ENCODE measurements at regions not wholly inside any gene's neighbourhood (a gene's known extent, or its start where the extent isn't known, plus 50 kb on each side); places are given as distances from the start of the nearest gene placed in this dataset.
"Not testable (repeated sequence)": the region's sequence is repeated elsewhere in the genome, so short reads cannot be mapped to it uniquely, and the experiment has no call there.

- peak; percentile 60 for DNase-seq
Observed at GRCh38 chr1:120357046-120357445, 57.8 kb upstream of the NBPF8 start.

DNA sequence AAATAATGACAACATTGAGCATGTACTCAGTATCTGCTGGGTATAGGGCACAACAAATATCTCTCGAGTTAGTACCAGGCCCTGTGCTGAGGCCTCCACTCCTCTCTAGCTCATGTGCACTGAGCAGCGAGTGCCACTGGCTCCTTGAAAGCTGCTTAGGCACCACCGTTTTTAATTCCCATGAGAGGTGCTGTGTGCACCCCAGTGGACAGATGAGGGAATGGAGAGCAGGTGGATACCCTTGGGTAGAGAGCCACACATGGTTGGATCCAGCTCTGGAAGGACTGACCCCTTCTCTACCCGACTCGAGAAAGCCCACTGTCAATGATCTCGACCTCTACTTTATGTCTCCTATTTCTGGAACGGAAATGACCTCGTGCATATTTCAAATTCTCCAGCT, 58.7 kb upstream of the NBPF8 start:
- DNase-seq: not testable (repeated sequence)

DNA sequence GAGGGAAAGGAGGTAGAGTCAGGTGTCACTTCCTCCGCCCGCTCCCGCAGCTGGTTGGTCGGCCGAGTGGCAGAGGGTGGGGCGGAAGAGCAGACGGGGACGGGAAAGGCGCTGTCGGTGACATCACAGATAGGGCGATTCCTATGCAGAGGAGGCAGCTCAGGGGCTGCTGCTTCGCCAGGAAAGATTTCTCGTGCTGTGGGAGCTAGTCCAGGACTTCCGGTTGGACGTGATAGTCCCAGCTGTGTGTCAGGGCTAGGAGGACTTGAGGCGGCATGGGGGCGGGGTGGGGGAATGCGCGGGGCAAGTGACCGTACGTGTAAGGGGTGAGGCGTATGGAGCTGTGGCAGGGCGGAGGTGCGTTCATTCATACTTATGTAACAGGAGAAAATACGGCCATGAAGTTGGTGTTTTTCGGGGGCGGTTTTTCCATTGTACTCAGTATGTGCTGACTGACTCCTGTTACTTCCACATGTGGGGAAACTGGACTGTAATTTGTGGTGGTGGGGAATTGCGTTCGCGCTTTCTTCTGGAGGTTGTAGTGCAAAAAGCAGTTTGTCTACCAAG, 60.1 kb upstream of the NBPF8 start:
- DNase-seq: peak; percentile 37

DNA sequence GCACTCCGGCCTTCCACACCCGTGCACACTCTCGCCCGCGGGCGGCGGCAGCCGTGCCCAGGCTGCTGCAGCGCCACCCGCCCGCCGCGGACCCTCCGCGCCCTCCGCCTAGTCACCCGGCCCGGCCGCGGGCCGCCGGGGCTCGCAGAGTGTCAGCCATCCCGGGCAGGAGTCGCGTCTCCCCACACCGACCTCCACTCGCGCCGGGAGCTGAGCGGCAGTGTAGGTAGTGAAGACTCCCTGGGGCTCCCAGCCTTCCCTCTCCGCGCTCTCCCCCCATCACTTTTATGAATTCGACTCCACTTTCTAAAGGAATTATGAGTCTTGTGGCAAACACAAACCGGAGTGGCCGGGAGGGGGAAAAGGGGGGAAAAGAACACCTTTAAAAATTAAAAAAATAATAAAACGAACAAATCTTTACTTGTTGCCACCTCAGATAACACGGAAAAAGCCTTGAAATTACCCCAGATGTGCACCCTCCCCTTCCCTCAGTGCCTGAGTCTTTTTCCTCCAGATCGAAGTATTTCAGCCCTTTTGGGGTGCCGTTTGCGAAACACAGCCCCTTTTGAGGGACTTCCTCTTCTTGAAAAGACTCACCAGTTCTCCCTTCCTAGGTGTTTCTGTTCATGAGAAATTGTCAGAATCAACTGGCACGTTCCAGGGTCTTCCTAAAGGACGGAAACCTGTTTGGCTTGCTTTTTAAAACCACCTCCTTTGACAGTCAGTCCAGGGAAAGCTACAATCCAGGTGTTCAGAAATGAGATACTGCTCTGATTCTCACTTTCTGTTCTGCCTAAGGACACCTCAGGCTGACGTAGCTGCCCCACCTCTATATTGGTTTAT, 72.4 kb upstream of the NBPF8 start:
- DNase-seq: peak; percentile 14

GRCh38 chr1:120341756-120342155, 73.1 kb upstream of the NBPF8 start:
- peak; percentile 2 for DNase-seq

GRCh38 chr1:120340838-120341751, 73.7 kb upstream of the NBPF8 start:
- peak; percentile 51 for DNase-seq

- not testable (repeated sequence) for DNase-seq
Observed at GRCh38 chr1:120315738-120316137, 99.1 kb upstream of the NBPF8 start.

GRCh38 chr1:120311930-120312329, 102.9 kb upstream of the NBPF8 start:
- not testable (repeated sequence) for DNase-seq

DNA sequence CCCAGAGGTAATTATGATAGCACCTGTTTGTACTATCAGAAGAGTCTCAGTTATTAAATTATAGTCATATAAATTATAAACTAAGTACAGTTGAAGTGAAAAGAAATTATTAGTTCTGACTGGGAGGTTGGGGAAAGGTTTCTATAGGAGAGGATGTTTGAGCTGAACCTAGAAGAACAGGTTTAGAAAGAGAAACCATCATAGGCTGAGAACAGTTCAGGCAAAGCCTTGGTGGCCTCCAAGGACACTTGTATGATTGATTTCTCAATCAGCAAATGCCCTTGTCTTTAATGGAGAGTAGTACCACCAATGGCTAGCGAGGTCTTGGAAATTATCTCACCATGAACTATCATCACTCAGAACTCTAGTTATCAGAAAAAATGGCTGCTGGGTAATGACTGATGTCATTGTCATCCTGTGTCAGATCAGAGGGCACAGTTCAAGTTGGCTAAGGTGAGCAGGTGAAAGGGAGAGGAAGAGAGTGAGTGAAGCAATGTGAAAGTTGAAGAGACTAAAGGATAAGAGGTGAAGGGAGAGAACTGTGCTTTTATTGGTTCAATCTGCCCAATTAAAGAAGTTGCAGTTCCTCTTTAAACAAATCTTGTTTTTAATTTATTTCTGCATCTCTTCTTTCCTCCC, 105.8 kb upstream of the NBPF8 start:
- not testable (repeated sequence) for DNase-seq

DNA sequence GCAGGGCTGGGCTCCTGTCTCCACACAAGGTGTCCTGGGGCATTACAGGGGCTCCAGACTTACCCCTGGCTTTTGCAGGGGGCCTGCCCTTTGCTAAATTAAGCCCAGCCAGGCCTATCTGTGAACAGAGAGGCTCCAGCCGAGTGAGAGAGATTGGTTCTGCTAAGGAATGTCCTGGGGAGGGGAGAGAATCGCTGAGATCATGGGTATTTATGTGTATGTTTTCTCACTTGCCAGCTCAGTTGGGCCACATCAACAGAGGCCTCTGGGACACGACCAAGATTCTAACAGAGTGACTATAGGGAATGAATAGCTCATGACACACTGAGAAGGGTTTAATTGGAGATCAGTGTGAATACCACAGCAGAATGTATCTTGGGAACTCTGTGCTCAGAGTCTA, 109.8 kb upstream of the NBPF8 start:
- DNase-seq: not testable (repeated sequence)

- not testable (repeated sequence) for DNase-seq
Observed at GRCh38 chr1:120304341-120304740, 110.5 kb upstream of the NBPF8 start.

- DNase-seq: not testable (repeated sequence)
Observed at GRCh38 chr1:120299433-120300057, 115.3 kb upstream of the NBPF8 start.

GRCh38 chr1:120298487-120298886, 116.3 kb upstream of the NBPF8 start:
- not testable (repeated sequence) for DNase-seq

DNA sequence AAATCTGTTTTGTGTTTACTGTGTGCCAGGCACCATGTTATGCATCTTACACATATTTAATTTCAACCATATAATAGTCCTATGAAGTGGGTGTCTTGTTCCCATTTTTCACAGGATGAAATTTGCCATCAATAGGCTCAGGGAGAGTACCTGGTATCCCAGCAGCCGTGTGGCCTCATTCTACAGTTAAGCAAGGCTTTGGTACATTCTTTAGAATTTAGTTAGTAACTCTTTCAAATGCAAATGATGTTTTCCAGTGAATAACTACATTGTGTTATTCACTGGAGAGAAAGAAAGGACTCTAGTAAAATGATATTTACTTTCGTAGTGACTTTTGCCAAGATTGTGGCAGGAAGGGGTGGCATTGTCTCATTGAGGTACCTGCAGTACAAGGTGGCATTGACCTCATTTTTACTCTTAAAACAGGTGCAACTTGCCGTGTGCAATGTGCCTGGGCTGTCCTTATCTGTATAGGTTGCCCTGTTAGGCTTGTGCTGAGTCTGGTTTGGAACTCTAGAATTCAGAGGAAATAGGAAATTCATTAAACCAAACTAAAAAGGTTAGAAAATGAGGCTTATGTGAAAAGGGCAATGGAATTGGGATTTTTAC, 117.4 kb upstream of the NBPF8 start:
- not testable (repeated sequence) for DNase-seq

DNA sequence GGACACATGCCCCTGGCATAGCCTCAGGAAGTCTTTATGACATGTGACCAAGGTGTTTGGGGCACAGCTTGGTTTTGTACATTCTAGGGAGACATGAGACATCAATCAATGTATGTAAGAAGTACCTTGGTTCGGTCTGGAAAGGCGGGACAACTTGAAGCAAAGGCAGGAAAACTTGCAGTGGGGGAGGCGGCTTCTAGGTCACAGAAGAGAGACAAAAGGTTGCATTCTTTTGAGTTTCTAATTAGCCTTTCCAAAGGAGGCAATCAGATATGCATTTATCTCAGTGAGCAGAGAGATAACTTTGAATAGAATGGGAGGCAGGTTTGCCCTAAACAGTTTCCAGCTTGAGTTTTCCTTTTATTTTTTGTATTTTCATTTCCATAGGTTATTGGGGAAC, 113.8 kb upstream of the SEC22B start:
- not testable (repeated sequence) for DNase-seq

- not testable (repeated sequence) for DNase-seq
Observed at GRCh38 chr1:120289601-120290074, 113.3 kb upstream of the SEC22B start.

DNA sequence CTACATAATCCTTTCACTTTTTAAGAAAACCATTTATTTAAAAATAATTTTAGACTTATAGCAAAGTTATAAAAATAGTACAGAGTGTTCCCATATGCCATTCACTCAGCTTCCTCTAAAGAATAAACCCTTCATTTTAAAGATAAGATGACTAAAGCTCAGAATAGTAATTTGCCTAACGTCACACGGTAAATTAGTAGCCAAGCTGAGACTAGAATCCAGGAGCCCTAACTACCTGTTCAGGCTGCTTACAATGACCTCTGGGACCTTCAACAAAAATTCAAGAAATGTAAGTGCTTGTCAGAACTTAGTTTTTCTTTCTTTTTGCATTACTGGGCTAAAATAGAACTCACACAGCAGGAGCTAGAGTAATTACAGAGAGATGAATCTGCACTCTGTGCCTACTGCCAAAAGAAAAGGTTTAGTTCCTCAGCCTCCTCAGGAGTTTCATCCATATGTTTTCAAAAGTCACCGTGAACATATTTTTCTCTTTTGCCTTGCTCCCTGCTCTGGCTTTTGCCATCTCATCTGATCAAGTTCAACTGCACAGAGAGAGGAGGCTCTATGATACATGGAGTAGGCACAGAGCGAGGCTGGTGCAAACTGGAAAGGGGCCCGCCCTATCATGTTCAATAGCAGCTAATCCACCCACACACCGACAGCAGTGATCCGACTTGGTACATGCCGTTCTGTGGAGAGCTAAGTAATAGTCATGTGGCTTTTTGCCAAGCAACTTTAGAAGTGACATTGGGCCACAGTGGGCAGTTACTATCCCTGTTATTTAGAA, 112.7 kb upstream of the SEC22B start:
- DNase-seq: not testable (repeated sequence)

- not testable (repeated sequence) for DNase-seq
Observed at GRCh38 chr1:120288167-120288566, 111.8 kb upstream of the SEC22B start.

- DNase-seq: not testable (repeated sequence)
Observed at GRCh38 chr1:120282744-120283464, 106.6 kb upstream of the SEC22B start.

GRCh38 chr1:120278259-120278610, 101.9 kb upstream of the SEC22B start:
- DNase-seq: not testable (repeated sequence)

Data from activated effector memory CD4-positive, alpha-beta T cell treated with Interleukin-2 at 50 U/mL for 16 hours (primary cell).